ENCODE measurements at regions not wholly inside any gene's neighbourhood (a gene's known extent, or its start where the extent isn't known, plus 50 kb on each side); places are given as distances from the start of the nearest gene placed in this dataset.

- Mint-ChIP-seq H3K9me3 (peaks cover 0 to 12% (median 4%) of the 10 kb centered on the region in 3 donors), H3K36me3 (peaks cover 3% of the 10 kb centered on the region), H3K27me3 (no peaks in the 10 kb centered on the region), H3K4me3 (no peak overlapping the region), H3K27ac (no peak overlapping the region), H3K4me1 (peaks cover 0 to 11% (median 2%) of the 10 kb centered on the region in 3 donors)
- no peak for ATAC-seq (replicated peaks in 1 of 4)
- ChIA-PET CTCF (no interaction called here), POLR2A (interaction anchor here in 1 of 2 donors (0.6 kb wide), 1 partner anchor 224 kb away, joined by 5 read pairs; no protein-coding TSS in a partner anchor)
- no peak for DNase-seq
- Histone ChIP-seq H3K27ac (ENCODE audit: low read length) (no peak overlapping the region), H3K9me3 (no peaks in the 10 kb centered on the region), H3K4me3 (ENCODE audit: control insufficient read depth in 1 of 2, extremely low read depth in 1 of 2, low read length in 1 of 2) (no peak overlapping the region), H3K36me3 (ENCODE audit: control insufficient read depth in 2 of 2, extremely low read depth in 1 of 2, insufficient read depth in 1 of 2, low read length in 1 of 2) (no peaks in the 10 kb centered on the region), H3K4me1 (ENCODE audit: control insufficient read depth in 1 of 2, extremely low read depth in 1 of 2, insufficient read depth in 2 of 2, low read length in 2 of 2) (peaks cover 0 to 2% of the 10 kb centered on the region in 2 experiments), H3K27me3 (replicated peaks in 1 of 2; ENCODE audit: control insufficient read depth in 2 of 2, extremely low read depth in 1 of 2, insufficient read depth in 2 of 2, low read length in 1 of 2) (no peaks in the 10 kb centered on the region)
- WGBS (ENCODE audit: insufficient coverage) = no CpG with 5 or more reads among the region's 1 CpG
Measured at GRCh38 chr6:25144919-25145318, 134.3 kb upstream of the CARMIL1 start.

GRCh38 chr6:25147223-25147622 lies 132.0 kb upstream of the CARMIL1 start:
- ATAC-seq (replicated peaks in 1 of 4) (no peak), DNase-seq (no peak)
- H3K27me3 Mint-ChIP-seq = no peaks in the 10 kb centered on the region
- Histone ChIP-seq H3K36me3 (ENCODE audit: control insufficient read depth in 2 of 2, extremely low read depth in 1 of 2, insufficient read depth in 1 of 2, low read length in 1 of 2) (no peaks in the 10 kb centered on the region), H3K4me1 (ENCODE audit: control insufficient read depth in 1 of 2, extremely low read depth in 1 of 2, insufficient read depth in 2 of 2, low read length in 2 of 2) (peaks cover 0 to 2% of the 10 kb centered on the region in 2 experiments), H3K27me3 (replicated peaks in 1 of 2; ENCODE audit: control insufficient read depth in 2 of 2, extremely low read depth in 1 of 2, insufficient read depth in 2 of 2, low read length in 1 of 2) (no peaks in the 10 kb centered on the region), H3K27ac (ENCODE audit: low read length) (no peak overlapping the region), H3K4me3 (ENCODE audit: control insufficient read depth in 1 of 2, extremely low read depth in 1 of 2, low read length in 1 of 2) (no peak overlapping the region), H3K9me3 (no peaks in the 10 kb centered on the region)
- H3K4me1 Mint-ChIP-seq = peaks cover 0 to 11% (median 2%) of the 10 kb centered on the region in 3 donors
- POLR2A ChIA-PET = interaction anchor here in 1 of 2 donors (0.6 to 1.0 kb wide), 2 partner anchors 17 to 23 kb away, joined by 3 to 4 read pairs; no protein-coding TSS in a partner anchor
- peaks cover 3% of the 10 kb centered on the region for H3K36me3 Mint-ChIP-seq
- no peak overlapping the region for H3K27ac Mint-ChIP-seq
- no peak overlapping the region for H3K4me3 Mint-ChIP-seq
- peaks cover 0 to 12% (median 4%) of the 10 kb centered on the region in 3 donors for H3K9me3 Mint-ChIP-seq
- CTCF ChIA-PET = interaction anchor here in 1 of 2 donors (0.7 kb wide), 1 partner anchor 46 kb away, joined by 3 read pairs; no protein-coding TSS in a partner anchor

- no peaks in the 10 kb centered on the region for H3K36me3 ChIP-seq (ENCODE audit: control insufficient read depth in 2 of 2, extremely low read depth in 1 of 2, insufficient read depth in 1 of 2, low read length in 1 of 2)
- H3K27me3 Mint-ChIP-seq = no peaks in the 10 kb centered on the region
- ATAC-seq (replicated peaks in 1 of 4) = no peak
- ChIA-PET POLR2A (no interaction called here), CTCF (no interaction called here)
- no peak overlapping the region for H3K27ac Mint-ChIP-seq
- H3K4me1 ChIP-seq (ENCODE audit: control insufficient read depth in 1 of 2, extremely low read depth in 1 of 2, insufficient read depth in 2 of 2, low read length in 2 of 2) = peaks cover 0 to 2% of the 10 kb centered on the region in 2 experiments
- no CpG with 5 or more reads among the region's 1 CpG for WGBS (ENCODE audit: insufficient coverage)
- H3K4me3 Mint-ChIP-seq = no peak overlapping the region
- H3K27ac ChIP-seq (ENCODE audit: low read length) = no peak overlapping the region
- peaks cover 0 to 5% (median 2%) of the 10 kb centered on the region in 3 donors for H3K4me1 Mint-ChIP-seq
- no peaks in the 10 kb centered on the region for H3K27me3 ChIP-seq (replicated peaks in 1 of 2; ENCODE audit: control insufficient read depth in 2 of 2, extremely low read depth in 1 of 2, insufficient read depth in 2 of 2, low read length in 1 of 2)
- peaks cover 0 to 12% (median 4%) of the 10 kb centered on the region in 3 donors for H3K9me3 Mint-ChIP-seq
- H3K4me3 ChIP-seq (ENCODE audit: control insufficient read depth in 1 of 2, extremely low read depth in 1 of 2, low read length in 1 of 2) = no peak overlapping the region
- H3K36me3 Mint-ChIP-seq = peaks cover 3% of the 10 kb centered on the region
- no peak for DNase-seq
- no peaks in the 10 kb centered on the region for H3K9me3 ChIP-seq
Measured at GRCh38 chr6:25150031-25150430, 129.1 kb upstream of the CARMIL1 start.

GRCh38 chr6:25150863-25151262 lies 128.3 kb upstream of the CARMIL1 start:
- H3K36me3 ChIP-seq (ENCODE audit: control insufficient read depth in 2 of 2, extremely low read depth in 1 of 2, insufficient read depth in 1 of 2, low read length in 1 of 2) = peaks cover 0 to 3% of the 10 kb centered on the region in 2 donors
- H3K4me3 ChIP-seq (ENCODE audit: control insufficient read depth in 1 of 2, extremely low read depth in 1 of 2, low read length in 1 of 2) = no peak overlapping the region
- peaks cover 0 to 5% (median 2%) of the 10 kb centered on the region in 3 donors for H3K4me1 Mint-ChIP-seq
- DNase-seq (no peak), ATAC-seq (replicated peaks in 1 of 4) (no peak)
- H3K4me1 ChIP-seq (ENCODE audit: control insufficient read depth in 1 of 2, extremely low read depth in 1 of 2, insufficient read depth in 2 of 2, low read length in 2 of 2) = peaks cover 0 to 2% of the 10 kb centered on the region in 2 experiments
- ChIA-PET CTCF (interaction anchor here in 1 of 2 donors (0.6 to 1.2 kb wide), 2 partner anchors 12 to 48 kb away, joined by 3 read pairs; no protein-coding TSS in a partner anchor), POLR2A (interaction anchor here in 1 of 2 donors (0.6 kb wide), 1 partner anchor 8 kb away, joined by 3 read pairs; no protein-coding TSS in a partner anchor)
- H3K27me3 Mint-ChIP-seq = no peaks in the 10 kb centered on the region
- no peak overlapping the region for H3K4me3 Mint-ChIP-seq
- H3K27ac Mint-ChIP-seq = no peak overlapping the region
- no peaks in the 10 kb centered on the region for H3K9me3 ChIP-seq
- H3K9me3 Mint-ChIP-seq = peaks cover 0 to 12% (median 4%) of the 10 kb centered on the region in 3 donors
- no peaks in the 10 kb centered on the region for H3K27me3 ChIP-seq (replicated peaks in 1 of 2; ENCODE audit: control insufficient read depth in 2 of 2, extremely low read depth in 1 of 2, insufficient read depth in 2 of 2, low read length in 1 of 2)
- peaks cover 3% of the 10 kb centered on the region for H3K36me3 Mint-ChIP-seq
- no CpG with 5 or more reads among the region's 2 CpGs for WGBS (ENCODE audit: insufficient coverage)
- no peak overlapping the region for H3K27ac ChIP-seq (ENCODE audit: low read length)

GRCh38 chr6:25153079-25153478 lies 126.1 kb upstream of the CARMIL1 start:
- H3K36me3 Mint-ChIP-seq = peaks cover 3% of the 10 kb centered on the region
- H3K27me3 ChIP-seq (replicated peaks in 1 of 2; ENCODE audit: control insufficient read depth in 2 of 2, extremely low read depth in 1 of 2, insufficient read depth in 2 of 2, low read length in 1 of 2) = no peaks in the 10 kb centered on the region
- H3K27ac ChIP-seq (ENCODE audit: low read length) = no peak overlapping the region
- no peaks in the 10 kb centered on the region for H3K4me1 Mint-ChIP-seq
- H3K4me3 Mint-ChIP-seq = no peak overlapping the region
- H3K9me3 Mint-ChIP-seq = peaks cover 3 to 19% (median 8%) of the 10 kb centered on the region in 3 donors
- ChIA-PET POLR2A (no interaction called here), CTCF (no interaction called here)
- H3K27ac Mint-ChIP-seq = no peak overlapping the region
- H3K9me3 ChIP-seq = peaks cover under 1% of the 10 kb centered on the region
- ATAC-seq (replicated peaks in 1 of 4) (no peak), DNase-seq (no peak)
- peaks cover 0 to 3% of the 10 kb centered on the region in 2 donors for H3K36me3 ChIP-seq (ENCODE audit: control insufficient read depth in 2 of 2, extremely low read depth in 1 of 2, insufficient read depth in 1 of 2, low read length in 1 of 2)
- no peaks in the 10 kb centered on the region for H3K27me3 Mint-ChIP-seq
- no peak overlapping the region for H3K4me3 ChIP-seq (ENCODE audit: control insufficient read depth in 1 of 2, extremely low read depth in 1 of 2, low read length in 1 of 2)
- no peaks in the 10 kb centered on the region for H3K4me1 ChIP-seq (ENCODE audit: control insufficient read depth in 1 of 2, extremely low read depth in 1 of 2, insufficient read depth in 2 of 2, low read length in 2 of 2)
- 94% methylated on average over 12 of the region's 21 CpGs for WGBS (ENCODE audit: insufficient coverage)

GRCh38 chr6:25154034-25154596 lies 125.1 kb upstream of the CARMIL1 start:
- 93% methylated on average over 3 of the region's 3 CpGs for WGBS (ENCODE audit: insufficient coverage)
- ATAC-seq (replicated peaks in 1 of 4) = no peak
- Histone ChIP-seq H3K4me1 (ENCODE audit: control insufficient read depth in 1 of 2, extremely low read depth in 1 of 2, insufficient read depth in 2 of 2, low read length in 2 of 2) (no peaks in the 10 kb centered on the region), H3K36me3 (ENCODE audit: control insufficient read depth in 2 of 2, extremely low read depth in 1 of 2, insufficient read depth in 1 of 2, low read length in 1 of 2) (peaks cover 0 to 3% of the 10 kb centered on the region in 2 donors), H3K27me3 (replicated peaks in 1 of 2; ENCODE audit: control insufficient read depth in 2 of 2, extremely low read depth in 1 of 2, insufficient read depth in 2 of 2, low read length in 1 of 2) (peaks cover 0 to 6% of the 10 kb centered on the region in 2 experiments), H3K27ac (ENCODE audit: low read length) (no peak overlapping the region), H3K4me3 (ENCODE audit: control insufficient read depth in 1 of 2, extremely low read depth in 1 of 2, low read length in 1 of 2) (no peak overlapping the region), H3K9me3 (peaks cover 3% of the 10 kb centered on the region)
- POLR2A ChIA-PET = no interaction called here
- no peak overlapping the region for H3K4me3 Mint-ChIP-seq
- no peak overlapping the region for H3K27ac Mint-ChIP-seq
- H3K36me3 Mint-ChIP-seq = no peaks in the 10 kb centered on the region
- H3K4me1 Mint-ChIP-seq = no peaks in the 10 kb centered on the region
- CTCF ChIA-PET = no interaction called here
- DNase-seq = no peak
- H3K9me3 Mint-ChIP-seq = peaks cover 3 to 12% (median 8%) of the 10 kb centered on the region in 3 donors
- no peaks in the 10 kb centered on the region for H3K27me3 Mint-ChIP-seq
